Peyer's patch (tissue), 4 donors: ENCODE measurements at regions not wholly inside any gene's neighbourhood (a gene's known extent, or its start where the extent isn't known, plus 50 kb on each side); places are given as distances from the start of the nearest gene placed in this dataset.

Source experiments
- DNase-seq, 3 donors: peaks; one replicate each; pipeline ENCODE4 v3.0.0-alpha.2; 2017 to 2019
- H3K27ac ChIP-seq, 4 donors: fragments of 200-600 bp; sonication (generic); one replicate each; pipeline ENCODE4 v1.5.1; 2016 to 2019
- H3K27me3 ChIP-seq, 2 donors: fragments of 200-600 bp; sonication (generic); one replicate each; pipeline ENCODE4 v1.5.1; 2019
- H3K36me3 ChIP-seq, 3 donors: fragments of 200-600 bp; sonication (generic); one replicate each; pipeline ENCODE4 v1.5.1; 2016 to 2019
- H3K4me1 ChIP-seq, 4 donors: fragments of 200-600 bp; sonication (generic); one replicate each; pipeline ENCODE4 v1.5.1; 2016 to 2019
- H3K4me3 ChIP-seq, 4 donors: fragments of 200-600 bp; sonication (generic); 1 replicate in 3 of 4; 2 replicates in 1 of 4; pipeline ENCODE4 v1.5.1; 2016 to 2019; ENCODE audit warnings: mild to moderate bottlenecking in 1 of 4
- H3K9me3 ChIP-seq, 4 donors: fragments of 200-600 bp; sonication (generic); one replicate each; pipeline ENCODE4 v1.5.1; 2016 to 2019; ENCODE audit warnings: mild to moderate bottlenecking in 1 of 4
- POLR2A ChIP-seq, 2 donors: fragments of 450-650 bp; IDR thresholded peaks; one replicate each; pipeline ENCODE4 v1.5.1; 2017; ENCODE audit warnings: antibody characterized with exemption in 2 of 2, mild to moderate bottlenecking in 2 of 2, moderate library complexity in 2 of 2
- TF ChIP-seq, protein P1 (sequence below), 6 experiments: fragments of 450-650 bp in 4 of 6; fragments of 200-600 bp in 2 of 6; sonication (generic) in 1 of 6; IDR thresholded peaks; one replicate each; pipeline ENCODE4 v1.5.1; 2017 to 2019; ENCODE audit warnings: antibody characterized with exemption in 6 of 6, mild to moderate bottlenecking in 3 of 6, moderate library complexity in 1 of 6

DNA sequence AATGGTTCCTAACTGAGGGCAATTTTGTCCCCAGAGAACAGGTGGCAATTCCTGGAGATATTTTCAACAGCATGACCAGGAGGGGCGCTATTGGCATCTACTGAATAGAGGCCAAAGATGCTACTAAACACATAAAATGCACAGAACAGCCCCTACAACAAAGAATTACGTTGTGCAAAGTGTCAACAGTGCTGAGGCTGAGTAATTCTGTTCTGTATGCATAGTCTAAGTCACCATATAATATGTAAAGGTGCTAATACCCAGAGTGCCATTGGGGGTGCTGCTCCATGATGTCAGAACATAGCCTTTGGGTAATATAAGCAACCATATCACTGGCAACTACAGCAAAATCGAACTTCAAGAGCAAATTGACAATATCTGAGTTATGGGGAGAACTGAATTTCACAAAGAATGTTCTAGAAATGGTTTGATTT is 213.3 kb upstream of the PHYHIPL start:
- TF ChIP-seq, protein P1, sequence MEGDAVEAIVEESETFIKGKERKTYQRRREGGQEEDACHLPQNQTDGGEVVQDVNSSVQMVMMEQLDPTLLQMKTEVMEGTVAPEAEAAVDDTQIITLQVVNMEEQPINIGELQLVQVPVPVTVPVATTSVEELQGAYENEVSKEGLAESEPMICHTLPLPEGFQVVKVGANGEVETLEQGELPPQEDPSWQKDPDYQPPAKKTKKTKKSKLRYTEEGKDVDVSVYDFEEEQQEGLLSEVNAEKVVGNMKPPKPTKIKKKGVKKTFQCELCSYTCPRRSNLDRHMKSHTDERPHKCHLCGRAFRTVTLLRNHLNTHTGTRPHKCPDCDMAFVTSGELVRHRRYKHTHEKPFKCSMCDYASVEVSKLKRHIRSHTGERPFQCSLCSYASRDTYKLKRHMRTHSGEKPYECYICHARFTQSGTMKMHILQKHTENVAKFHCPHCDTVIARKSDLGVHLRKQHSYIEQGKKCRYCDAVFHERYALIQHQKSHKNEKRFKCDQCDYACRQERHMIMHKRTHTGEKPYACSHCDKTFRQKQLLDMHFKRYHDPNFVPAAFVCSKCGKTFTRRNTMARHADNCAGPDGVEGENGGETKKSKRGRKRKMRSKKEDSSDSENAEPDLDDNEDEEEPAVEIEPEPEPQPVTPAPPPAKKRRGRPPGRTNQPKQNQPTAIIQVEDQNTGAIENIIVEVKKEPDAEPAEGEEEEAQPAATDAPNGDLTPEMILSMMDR (IDR thresholded peaks at IDR 0.05), result peak in 1 of 6 experiments; percentile 11
- TF ChIP-seq POLR2A (IDR thresholded peaks at IDR 0.05), result no peak
- Histone ChIP-seq H3K9me3 (no peaks in the 10 kb centered on the region), H3K4me1 (peaks cover 0 to 9% (median 0%) of the 10 kb centered on the region in 4 donors), H3K36me3 (no peaks in the 10 kb centered on the region), H3K4me3 (no peak overlapping the region), H3K27ac (no peak overlapping the region), H3K27me3 (no peaks in the 10 kb centered on the region)
- no peak for DNase-seq

DNA sequence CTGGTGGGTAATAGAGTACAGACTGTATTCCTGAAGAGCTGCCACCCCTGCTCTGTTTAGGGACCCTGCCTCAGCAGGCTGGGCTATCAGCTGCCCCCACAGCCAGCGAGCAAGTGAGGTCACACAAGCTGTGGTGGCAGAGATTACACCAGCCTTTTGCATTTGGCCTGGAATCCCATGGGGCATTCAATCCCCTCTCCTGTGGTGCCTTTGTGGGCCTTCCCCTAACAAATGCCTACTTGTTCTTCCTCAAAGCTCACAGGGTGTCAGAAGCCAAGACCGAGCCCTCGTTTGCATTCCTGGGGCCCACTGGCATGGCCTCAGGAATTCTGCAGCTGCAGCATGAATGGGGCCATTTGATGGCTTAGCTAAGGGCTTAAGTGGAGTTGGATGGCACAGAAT is 212.7 kb upstream of the PHYHIPL start:
- TF ChIP-seq, protein P1 (IDR thresholded peaks at IDR 0.05), result no peak
- no peak for TF ChIP-seq POLR2A (IDR thresholded peaks at IDR 0.05)
- no peak overlapping the region for H3K4me3 ChIP-seq
- no peaks in the 10 kb centered on the region for H3K36me3 ChIP-seq
- no peaks in the 10 kb centered on the region for H3K9me3 ChIP-seq
- DNase-seq, result no peak
- H3K27me3 ChIP-seq, result no peaks in the 10 kb centered on the region
- peaks cover 0 to 9% (median 0%) of the 10 kb centered on the region in 4 donors for H3K4me1 ChIP-seq
- H3K27ac ChIP-seq, result no peak overlapping the region

DNA sequence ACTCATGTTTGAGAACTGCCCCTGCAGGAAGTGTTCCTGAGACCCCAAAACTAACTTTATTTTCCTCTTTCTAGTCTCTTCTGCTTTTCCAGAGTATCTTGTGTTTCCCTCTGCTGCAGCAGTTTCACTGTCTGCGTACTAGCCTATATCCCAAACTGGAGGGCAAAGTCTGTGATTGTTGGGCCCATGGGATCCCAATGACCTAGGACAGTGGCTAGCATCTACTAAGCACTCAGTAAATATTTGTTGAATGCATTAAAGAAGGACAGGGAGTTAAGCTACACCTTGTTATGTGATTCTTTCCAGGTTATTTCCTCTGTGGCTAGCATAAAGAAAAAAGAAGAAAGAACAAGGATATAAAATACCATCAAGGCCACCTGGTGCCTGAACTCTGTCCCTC is 210.6 kb upstream of the PHYHIPL start:
- no peak for DNase-seq
- no peak overlapping the region for H3K27ac ChIP-seq
- H3K36me3 ChIP-seq, result no peaks in the 10 kb centered on the region
- H3K4me1 ChIP-seq, result peaks cover 0 to 9% (median 0%) of the 10 kb centered on the region in 4 donors
- H3K9me3 ChIP-seq, result no peaks in the 10 kb centered on the region
- TF ChIP-seq, protein P1 (IDR thresholded peaks at IDR 0.05), result no peak
- TF ChIP-seq POLR2A (IDR thresholded peaks at IDR 0.05), result no peak
- no peak overlapping the region for H3K4me3 ChIP-seq
- no peaks in the 10 kb centered on the region for H3K27me3 ChIP-seq

DNA sequence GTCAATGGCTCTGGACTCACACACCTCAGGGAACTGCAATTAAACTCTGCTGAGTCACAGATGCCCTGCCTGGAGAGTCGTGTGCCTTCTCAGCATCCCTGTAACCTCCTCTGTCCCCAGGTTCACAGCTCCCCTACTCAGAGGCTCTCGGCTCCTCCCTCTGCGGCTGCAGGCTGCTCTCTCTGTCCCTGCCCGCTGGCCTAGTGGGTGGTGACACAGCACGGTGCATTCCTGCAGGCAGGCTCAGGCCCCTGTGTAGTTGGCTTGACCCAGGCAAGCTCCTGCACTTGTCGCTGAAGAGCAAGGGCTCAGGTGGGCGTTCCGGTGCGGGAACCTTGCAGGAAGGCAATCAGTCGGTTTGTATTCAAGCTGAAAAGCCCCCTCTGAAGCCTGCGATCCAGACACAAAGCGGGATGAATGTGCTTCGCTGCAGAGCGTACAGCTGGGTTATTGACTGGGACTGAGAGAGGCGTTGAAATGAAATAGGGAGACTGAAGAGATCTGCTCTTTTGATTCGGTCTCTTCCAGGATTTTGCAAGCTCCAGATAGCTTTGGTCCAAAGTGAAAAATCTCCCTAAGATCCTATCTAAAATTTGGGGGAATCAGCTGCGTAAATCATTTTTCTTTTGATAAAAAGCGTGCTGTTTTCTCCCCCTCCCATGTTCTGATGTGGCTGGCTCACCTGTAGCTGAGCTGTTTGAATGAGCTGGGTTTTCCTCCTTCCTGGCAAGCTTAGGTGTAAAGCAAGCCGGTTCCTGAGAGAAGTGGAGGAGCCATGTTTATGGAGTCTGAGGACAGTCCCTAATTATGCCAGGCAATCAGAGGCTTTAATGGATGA is 208.7 kb upstream of the PHYHIPL start:
- no peak for TF ChIP-seq POLR2A (IDR thresholded peaks at IDR 0.05)
- TF ChIP-seq, protein P1 (IDR thresholded peaks at IDR 0.05), result no peak
- no peaks in the 10 kb centered on the region for H3K27me3 ChIP-seq
- peak in 2 of 3 donors; percentile 76 to 78 for DNase-seq
- H3K4me3 ChIP-seq, result no peak overlapping the region
- no peaks in the 10 kb centered on the region for H3K9me3 ChIP-seq
- H3K36me3 ChIP-seq, result no peaks in the 10 kb centered on the region
- no peak overlapping the region for H3K27ac ChIP-seq
- peaks cover 0 to 9% (median 0%) of the 10 kb centered on the region in 4 donors for H3K4me1 ChIP-seq

DNA sequence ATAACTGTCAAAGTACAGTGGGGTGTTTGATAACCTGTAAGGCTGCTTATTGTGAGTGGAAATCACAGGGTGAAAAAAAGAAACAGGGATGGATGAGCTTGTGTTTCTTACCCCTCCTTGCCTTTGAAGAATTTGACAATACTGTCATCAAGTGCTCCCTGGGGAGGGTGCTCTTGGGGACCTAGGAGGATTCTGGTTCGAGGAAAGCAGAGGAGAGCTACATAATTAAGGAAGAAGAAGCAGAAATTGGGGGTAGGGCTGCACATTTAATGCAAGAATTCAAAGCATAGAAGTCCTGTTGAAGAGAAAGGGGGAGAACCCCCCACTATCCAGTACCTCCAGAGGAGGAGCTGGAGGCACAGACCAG is 208.1 kb upstream of the PHYHIPL start:
- Histone ChIP-seq H3K27ac (no peak overlapping the region), H3K4me3 (no peak overlapping the region), H3K4me1 (peaks cover 0 to 9% (median 0%) of the 10 kb centered on the region in 4 donors), H3K9me3 (no peaks in the 10 kb centered on the region), H3K36me3 (no peaks in the 10 kb centered on the region), H3K27me3 (no peaks in the 10 kb centered on the region)
- DNase-seq, result no peak
- TF ChIP-seq, protein P1 (IDR thresholded peaks at IDR 0.05), result no peak
- no peak for TF ChIP-seq POLR2A (IDR thresholded peaks at IDR 0.05)
